GM06990 (cell line): ENCODE measurements at regions not wholly inside any gene's neighbourhood (a gene's known extent, or its start where the extent isn't known, plus 50 kb on each side); places are given as distances from the start of the nearest gene placed in this dataset.
A peak's percentile ranks its signal among the peaks of the same experiment; 100 is the strongest.

Experiments used
- DNase-seq: peaks from one replicate; pipeline ENCODE4 v3.0.0-alpha.2; 2011; ENCODE audit not compliant: insufficient read length; ENCODE audit errors: extremely low read depth
- H3K27me3 ChIP-seq: replicated peaks from 2 replicates; pipeline ENCODE4 v1.6.0; 2011; ENCODE audit warnings: low read length; ENCODE audit not compliant: control insufficient read depth, insufficient read depth
- H3K36me3 ChIP-seq: 2 replicates; pipeline ENCODE4 v1.5.1; 2011; ENCODE audit warnings: low read length; ENCODE audit not compliant: control insufficient read depth, insufficient read depth
- H3K4me3 ChIP-seq: replicated peaks from 2 replicates; pipeline ENCODE4 v1.5.1; 2011; ENCODE audit warnings: low read depth, mild to moderate bottlenecking, control low read depth, low read length
- TF ChIP-seq, protein P1 (sequence below): IDR thresholded peaks from 2 replicates; pipeline ENCODE4 v1.5.1; 2011; ENCODE audit warnings: low read length, control low read depth, mild to moderate bottlenecking, inconsistent platforms; ENCODE audit not compliant: insufficient read depth, poor library complexity, severe bottlenecking

GRCh38 chr2:47277987-47278386, 91.1 kb upstream of the EPCAM start:
- no peaks in the 10 kb centered on the region for H3K36me3 ChIP-seq
- no peaks in the 10 kb centered on the region for H3K27me3 ChIP-seq
- H3K4me3 ChIP-seq: no peak overlapping the region
- DNase-seq: no peak
- TF ChIP-seq, protein P1, sequence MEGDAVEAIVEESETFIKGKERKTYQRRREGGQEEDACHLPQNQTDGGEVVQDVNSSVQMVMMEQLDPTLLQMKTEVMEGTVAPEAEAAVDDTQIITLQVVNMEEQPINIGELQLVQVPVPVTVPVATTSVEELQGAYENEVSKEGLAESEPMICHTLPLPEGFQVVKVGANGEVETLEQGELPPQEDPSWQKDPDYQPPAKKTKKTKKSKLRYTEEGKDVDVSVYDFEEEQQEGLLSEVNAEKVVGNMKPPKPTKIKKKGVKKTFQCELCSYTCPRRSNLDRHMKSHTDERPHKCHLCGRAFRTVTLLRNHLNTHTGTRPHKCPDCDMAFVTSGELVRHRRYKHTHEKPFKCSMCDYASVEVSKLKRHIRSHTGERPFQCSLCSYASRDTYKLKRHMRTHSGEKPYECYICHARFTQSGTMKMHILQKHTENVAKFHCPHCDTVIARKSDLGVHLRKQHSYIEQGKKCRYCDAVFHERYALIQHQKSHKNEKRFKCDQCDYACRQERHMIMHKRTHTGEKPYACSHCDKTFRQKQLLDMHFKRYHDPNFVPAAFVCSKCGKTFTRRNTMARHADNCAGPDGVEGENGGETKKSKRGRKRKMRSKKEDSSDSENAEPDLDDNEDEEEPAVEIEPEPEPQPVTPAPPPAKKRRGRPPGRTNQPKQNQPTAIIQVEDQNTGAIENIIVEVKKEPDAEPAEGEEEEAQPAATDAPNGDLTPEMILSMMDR: no peak

- no peak for DNase-seq
- TF ChIP-seq, protein P1: no peak
- Histone ChIP-seq H3K27me3 (no peaks in the 10 kb centered on the region), H3K36me3 (no peaks in the 10 kb centered on the region), H3K4me3 (no peak overlapping the region)
Measured at GRCh38 chr2:47277187-47277586, 91.9 kb upstream of the EPCAM start.

DNA sequence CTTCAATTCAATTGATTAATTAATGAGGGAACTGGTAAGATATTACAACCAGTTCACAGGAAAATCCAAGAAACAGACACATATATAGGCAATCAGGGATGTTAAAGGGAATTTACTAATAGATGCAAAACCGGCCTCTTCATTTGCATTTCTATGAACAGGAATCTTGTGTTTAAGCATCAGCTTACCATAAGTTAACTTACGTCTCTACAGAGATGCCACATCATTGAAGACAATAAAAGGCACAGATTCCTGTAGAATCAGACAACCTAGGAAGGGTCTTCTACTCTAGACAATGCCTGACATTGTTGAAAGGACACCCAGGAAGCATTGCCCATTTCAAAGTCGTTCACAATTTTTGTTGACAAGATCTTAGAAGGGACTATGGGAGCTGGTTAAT, 93.0 kb upstream of the EPCAM start:
- H3K4me3 ChIP-seq: no peak overlapping the region
- H3K27me3 ChIP-seq: no peaks in the 10 kb centered on the region
- DNase-seq: no peak
- TF ChIP-seq, protein P1: no peak
- no peaks in the 10 kb centered on the region for H3K36me3 ChIP-seq

GRCh38 chr2:47274054-47274782, 94.9 kb upstream of the EPCAM start:
- H3K36me3 ChIP-seq: no peaks in the 10 kb centered on the region
- no peak for DNase-seq
- no peak overlapping the region for H3K4me3 ChIP-seq
- H3K27me3 ChIP-seq: no peaks in the 10 kb centered on the region
- TF ChIP-seq, protein P1: no peak

DNA sequence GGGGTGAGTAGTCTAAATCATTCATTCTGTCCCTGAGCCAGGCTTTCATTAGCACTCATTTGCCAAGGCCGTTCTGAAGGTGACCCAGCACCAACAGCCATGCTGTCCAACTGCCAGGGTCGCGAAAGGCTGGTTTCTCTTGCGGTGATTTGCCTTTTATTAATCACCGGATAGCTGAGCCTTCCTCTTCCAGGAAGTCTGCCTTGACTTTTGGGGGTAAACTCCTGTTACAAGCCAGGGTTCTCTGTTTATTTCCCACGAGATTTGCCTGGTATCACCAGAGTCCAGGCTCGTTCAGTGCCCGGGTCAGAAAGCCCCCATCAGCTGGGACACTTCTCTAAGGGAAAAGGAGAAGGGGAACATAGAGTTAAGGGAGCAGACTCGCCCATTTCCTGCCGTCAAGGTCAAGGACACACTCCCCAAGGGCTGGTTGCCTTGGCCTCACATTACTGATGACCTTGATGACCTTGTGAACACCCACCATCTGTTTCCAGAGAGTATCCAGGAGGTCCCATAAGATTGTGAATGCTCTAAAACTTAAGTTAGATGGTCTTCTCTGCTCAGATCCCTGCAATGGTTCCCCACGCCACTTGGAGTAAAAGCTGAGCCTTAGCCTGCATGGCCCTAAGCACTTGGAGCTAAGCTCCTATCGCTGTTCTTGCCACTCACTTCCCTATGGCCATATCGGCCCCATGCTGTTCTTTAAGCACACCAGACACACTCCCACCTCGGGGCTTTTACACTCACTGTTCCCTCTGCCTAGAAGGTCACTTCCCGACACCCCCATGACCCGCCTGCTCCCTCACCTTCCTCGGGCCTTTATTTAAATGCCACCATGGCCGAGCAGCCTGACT, 96.0 kb upstream of the EPCAM start:
- TF ChIP-seq, protein P1: no peak
- H3K4me3 ChIP-seq: peak overlapping the region; percentile 59

More for the DNA sequence above, 96.0 kb upstream of the EPCAM start:
- Histone ChIP-seq H3K36me3 (no peaks in the 10 kb centered on the region), H3K27me3 (no peaks in the 10 kb centered on the region)
- no peak for DNase-seq
